ENCODE measurements at regions not wholly inside any gene's neighbourhood (a gene's known extent, or its start where the extent isn't known, plus 50 kb on each side); places are given as distances from the start of the nearest gene placed in this dataset.

DNA sequence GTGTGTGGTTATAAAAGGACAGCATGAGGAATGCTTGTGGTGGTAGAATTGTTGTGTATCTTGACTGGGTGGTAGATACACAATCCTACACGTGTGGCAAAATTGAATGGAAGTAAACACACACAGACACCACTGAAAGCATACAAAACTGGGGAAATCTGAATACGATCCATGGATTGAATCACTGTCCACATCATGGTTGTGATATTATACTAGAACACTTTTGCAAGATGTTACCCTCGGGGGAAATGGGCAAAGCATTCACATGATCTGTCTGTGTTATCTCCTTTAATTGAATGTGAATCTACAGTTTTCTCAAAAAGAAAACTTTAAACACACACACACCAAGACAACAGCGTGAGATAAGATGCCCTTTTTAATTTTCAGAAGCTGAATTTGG lies 165.2 kb upstream of the CELF2 start:
- no peaks in the 10 kb centered on the region for H3K36me3 ChIP-seq
- H3K27ac ChIP-seq: no peak overlapping the region
- H3K9me3 ChIP-seq: no peaks in the 10 kb centered on the region
- intact Hi-C loops (cut with DNase I): no loop called here
- H3K4me1 ChIP-seq: no peaks in the 10 kb centered on the region
- no peaks in the 10 kb centered on the region for H3K27me3 ChIP-seq
- WGBS, 2 donors: 81 to 85% methylated on average over 4 of the region's 4 CpGs
- TF ChIP-seq, protein P1, sequence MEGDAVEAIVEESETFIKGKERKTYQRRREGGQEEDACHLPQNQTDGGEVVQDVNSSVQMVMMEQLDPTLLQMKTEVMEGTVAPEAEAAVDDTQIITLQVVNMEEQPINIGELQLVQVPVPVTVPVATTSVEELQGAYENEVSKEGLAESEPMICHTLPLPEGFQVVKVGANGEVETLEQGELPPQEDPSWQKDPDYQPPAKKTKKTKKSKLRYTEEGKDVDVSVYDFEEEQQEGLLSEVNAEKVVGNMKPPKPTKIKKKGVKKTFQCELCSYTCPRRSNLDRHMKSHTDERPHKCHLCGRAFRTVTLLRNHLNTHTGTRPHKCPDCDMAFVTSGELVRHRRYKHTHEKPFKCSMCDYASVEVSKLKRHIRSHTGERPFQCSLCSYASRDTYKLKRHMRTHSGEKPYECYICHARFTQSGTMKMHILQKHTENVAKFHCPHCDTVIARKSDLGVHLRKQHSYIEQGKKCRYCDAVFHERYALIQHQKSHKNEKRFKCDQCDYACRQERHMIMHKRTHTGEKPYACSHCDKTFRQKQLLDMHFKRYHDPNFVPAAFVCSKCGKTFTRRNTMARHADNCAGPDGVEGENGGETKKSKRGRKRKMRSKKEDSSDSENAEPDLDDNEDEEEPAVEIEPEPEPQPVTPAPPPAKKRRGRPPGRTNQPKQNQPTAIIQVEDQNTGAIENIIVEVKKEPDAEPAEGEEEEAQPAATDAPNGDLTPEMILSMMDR (IDR thresholded peaks at IDR 0.05): no peak
- no peak for TF ChIP-seq POLR2A (IDR thresholded peaks at IDR 0.05)
- DNase-seq: no peak
- no peak overlapping the region for H3K4me3 ChIP-seq (replicated peaks in 1 of 3)

DNA sequence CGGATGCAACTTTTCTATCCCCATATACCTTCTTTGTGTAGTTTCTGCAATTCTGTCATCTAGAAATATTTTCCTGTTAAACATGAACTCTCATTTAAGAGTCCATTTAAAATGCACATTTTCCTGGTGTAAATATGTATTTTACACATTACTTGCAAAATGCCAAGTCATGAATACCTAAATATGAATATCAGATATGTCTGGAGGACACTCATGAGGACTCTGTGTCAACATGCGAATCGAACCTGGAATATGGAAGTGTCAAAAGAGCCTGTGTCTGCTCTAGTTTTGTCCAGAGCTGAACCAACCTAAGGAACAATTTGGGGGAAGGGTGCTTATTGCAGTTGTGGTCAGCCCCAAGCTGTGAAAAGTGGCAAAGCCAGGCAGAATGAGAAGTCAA lies 163.7 kb upstream of the CELF2 start:
- intact Hi-C loops (cut with DNase I): no loop called here
- TF ChIP-seq, protein P1 (IDR thresholded peaks at IDR 0.05): no peak
- TF ChIP-seq POLR2A (IDR thresholded peaks at IDR 0.05): no peak
- Histone ChIP-seq H3K9me3 (no peaks in the 10 kb centered on the region), H3K36me3 (no peaks in the 10 kb centered on the region), H3K4me1 (no peaks in the 10 kb centered on the region), H3K27ac (no peak overlapping the region), H3K4me3 (replicated peaks in 1 of 3) (no peak overlapping the region), H3K27me3 (no peaks in the 10 kb centered on the region)
- DNase-seq: no peak
- whole genome bisulfite sequencing, 2 donors: 86 to 94% methylated on average over 3 of the region's 3 CpGs

DNA sequence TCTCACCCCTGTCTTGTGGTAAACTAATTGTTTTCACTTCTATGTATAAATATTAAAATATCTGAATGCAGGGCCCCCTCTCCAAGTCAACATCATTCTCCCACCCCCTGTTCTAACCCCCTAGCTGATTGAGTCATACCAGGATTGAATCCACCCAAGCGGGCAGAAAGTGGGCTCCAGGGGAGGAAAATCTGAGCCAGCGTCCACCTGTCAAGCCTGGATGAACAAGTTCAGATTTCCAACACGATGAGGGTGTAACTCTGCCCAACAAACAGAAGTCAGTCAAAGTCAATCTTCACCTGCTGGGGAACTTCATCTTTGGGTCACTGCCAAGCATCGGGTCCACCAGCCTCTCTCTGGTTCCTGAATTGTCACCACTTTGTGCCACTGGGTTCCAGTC lies 162.9 kb upstream of the CELF2 start:
- Histone ChIP-seq H3K9me3 (no peaks in the 10 kb centered on the region), H3K4me1 (no peaks in the 10 kb centered on the region), H3K27me3 (no peaks in the 10 kb centered on the region), H3K36me3 (no peaks in the 10 kb centered on the region), H3K27ac (no peak overlapping the region), H3K4me3 (replicated peaks in 1 of 3) (no peak overlapping the region)
- WGBS, 2 donors: 44 to 46% methylated on average over 4 of the region's 4 CpGs
- intact Hi-C loops (cut with DNase I): no loop called here
- TF ChIP-seq, protein P1 (IDR thresholded peaks at IDR 0.05): no peak
- no peak for TF ChIP-seq POLR2A (IDR thresholded peaks at IDR 0.05)
- no peak for DNase-seq

DNA sequence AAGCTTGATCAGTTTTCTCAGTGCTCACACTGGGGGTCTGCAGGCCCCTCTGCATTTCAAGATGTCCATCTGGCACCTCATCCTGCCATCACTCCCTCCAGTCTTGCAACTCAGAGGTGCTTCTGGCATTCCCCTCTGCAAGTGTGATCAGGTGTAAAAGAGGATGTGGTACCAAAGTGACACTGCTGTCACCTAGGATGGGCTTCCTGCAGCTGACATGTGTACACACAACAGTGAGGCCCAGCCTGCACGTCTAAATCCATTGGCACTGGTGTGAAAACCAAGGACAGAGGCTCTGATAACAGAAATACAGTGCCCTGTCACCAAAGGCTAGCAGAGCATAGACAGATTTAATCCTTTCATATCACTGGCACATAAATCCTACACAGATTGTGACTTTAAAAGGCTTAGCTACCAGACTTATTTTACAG lies 162.5 kb upstream of the CELF2 start:
- Histone ChIP-seq H3K4me3 (replicated peaks in 1 of 3) (no peak overlapping the region), H3K9me3 (no peaks in the 10 kb centered on the region), H3K4me1 (no peaks in the 10 kb centered on the region), H3K36me3 (no peaks in the 10 kb centered on the region), H3K27ac (no peak overlapping the region), H3K27me3 (no peaks in the 10 kb centered on the region)
- TF ChIP-seq, protein P1 (IDR thresholded peaks at IDR 0.05): no peak
- TF ChIP-seq POLR2A (IDR thresholded peaks at IDR 0.05): no peak
- intact Hi-C loops (cut with DNase I): no loop called here
- no peak for DNase-seq
- 33 to 63% methylated on average over 1 of the region's 1 CpG for WGBS, 2 donors

DNA sequence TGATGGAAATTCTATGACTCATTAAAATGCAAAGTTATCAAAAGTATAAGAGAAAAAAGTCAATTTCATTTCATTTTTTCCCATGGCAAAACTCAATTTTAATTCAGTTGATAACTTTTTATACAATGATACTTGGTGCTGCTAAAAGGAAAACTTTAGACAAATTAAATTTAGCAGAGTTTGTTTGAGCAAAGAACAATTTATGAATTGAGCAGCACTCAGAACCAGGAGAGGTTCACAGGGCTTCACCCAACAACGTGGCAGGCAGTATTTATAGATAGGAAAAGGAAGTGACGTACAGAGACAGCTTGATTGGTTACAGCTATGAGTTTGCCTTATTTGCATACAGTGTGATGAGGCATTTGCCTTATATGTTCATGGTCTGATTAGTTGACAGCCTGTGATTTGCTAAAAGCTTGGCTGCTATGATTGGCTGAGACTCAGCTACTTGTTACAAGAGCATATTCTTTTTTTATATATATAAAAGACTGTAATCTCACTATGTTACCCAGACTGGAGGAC lies 157.2 kb upstream of the CELF2 start:
- H3K36me3 ChIP-seq: no peaks in the 10 kb centered on the region
- 82 to 87% methylated on average over 2 of the region's 2 CpGs for WGBS, 2 donors
- intact Hi-C loops (cut with DNase I): no loop called here
- TF ChIP-seq, protein P1 (IDR thresholded peaks at IDR 0.05): no peak
- no peak for TF ChIP-seq POLR2A (IDR thresholded peaks at IDR 0.05)
- no peaks in the 10 kb centered on the region for H3K4me1 ChIP-seq
- H3K9me3 ChIP-seq: no peaks in the 10 kb centered on the region
- H3K4me3 ChIP-seq (replicated peaks in 1 of 3): no peak overlapping the region
- H3K27ac ChIP-seq: no peak overlapping the region
- DNase-seq: no peak
- H3K27me3 ChIP-seq: no peaks in the 10 kb centered on the region

Measured in thyroid gland (tissue), 4 donors.